ENCODE measurements at regions not wholly inside any gene's neighbourhood (a gene's known extent, or its start where the extent isn't known, plus 50 kb on each side); places are given as distances from the start of the nearest gene placed in this dataset.

DNA sequence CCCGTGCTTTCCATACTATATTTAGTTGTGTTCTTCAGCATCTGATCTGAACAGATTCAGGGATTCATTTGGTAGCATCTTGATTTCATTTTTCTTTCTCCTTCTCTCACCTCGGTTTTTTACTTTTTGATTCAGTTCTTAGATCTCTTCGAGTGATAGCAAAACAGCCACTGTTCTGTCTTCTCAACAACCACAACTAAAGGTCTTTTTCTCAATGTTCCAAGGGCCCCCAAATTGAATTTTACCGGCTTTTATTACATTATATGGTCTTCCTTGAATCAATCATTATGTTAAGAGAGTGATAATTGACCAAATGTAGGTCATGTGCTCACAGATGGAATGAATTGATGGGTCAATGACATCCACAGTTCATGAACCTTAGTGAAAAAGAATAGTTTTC lies 164.5 kb upstream of the LMNTD1 start:
- Histone ChIP-seq H3K9ac (ENCODE audit: low read length) (no peak overlapping the region), H3K27ac (ENCODE audit: low read length) (no peak overlapping the region), H3F3A (ENCODE audit: low read length, unreplicated experiment) (no peaks in the 10 kb centered on the region), H3K4me3 (ENCODE audit: low read length) (no peak overlapping the region), H4K20me1 (ENCODE audit: low read length) (no peaks in the 10 kb centered on the region), H3K36me3 (ENCODE audit: low read depth, low read length) (no peaks in the 10 kb centered on the region), H3K9me2 (replicated peaks; ENCODE audit: low read length) (no peaks in the 10 kb centered on the region), H3K79me2 (ENCODE audit: low read length) (no peaks in the 10 kb centered on the region), H3K9me3 (ENCODE audit: low read length) (no peaks in the 10 kb centered on the region), H3K4me2 (ENCODE audit: low read length) (no peak overlapping the region), H3K27me3 (ENCODE audit: low read length) (no peaks in the 10 kb centered on the region), H2AFZ (ENCODE audit: low read length) (no peak overlapping the region), H3K4me1 (ENCODE audit: insufficient read depth, low read length) (no peaks in the 10 kb centered on the region)
- TF ChIP-seq EZH2phosphoT487 (IDR thresholded peaks at IDR 0.05; ENCODE audit: borderline replicate concordance, low read length), result no peak
- no peak for TF ChIP-seq EZH2 (IDR thresholded peaks at IDR 0.05; ENCODE audit: low read length, unreplicated experiment)
- TF ChIP-seq, protein P1, sequence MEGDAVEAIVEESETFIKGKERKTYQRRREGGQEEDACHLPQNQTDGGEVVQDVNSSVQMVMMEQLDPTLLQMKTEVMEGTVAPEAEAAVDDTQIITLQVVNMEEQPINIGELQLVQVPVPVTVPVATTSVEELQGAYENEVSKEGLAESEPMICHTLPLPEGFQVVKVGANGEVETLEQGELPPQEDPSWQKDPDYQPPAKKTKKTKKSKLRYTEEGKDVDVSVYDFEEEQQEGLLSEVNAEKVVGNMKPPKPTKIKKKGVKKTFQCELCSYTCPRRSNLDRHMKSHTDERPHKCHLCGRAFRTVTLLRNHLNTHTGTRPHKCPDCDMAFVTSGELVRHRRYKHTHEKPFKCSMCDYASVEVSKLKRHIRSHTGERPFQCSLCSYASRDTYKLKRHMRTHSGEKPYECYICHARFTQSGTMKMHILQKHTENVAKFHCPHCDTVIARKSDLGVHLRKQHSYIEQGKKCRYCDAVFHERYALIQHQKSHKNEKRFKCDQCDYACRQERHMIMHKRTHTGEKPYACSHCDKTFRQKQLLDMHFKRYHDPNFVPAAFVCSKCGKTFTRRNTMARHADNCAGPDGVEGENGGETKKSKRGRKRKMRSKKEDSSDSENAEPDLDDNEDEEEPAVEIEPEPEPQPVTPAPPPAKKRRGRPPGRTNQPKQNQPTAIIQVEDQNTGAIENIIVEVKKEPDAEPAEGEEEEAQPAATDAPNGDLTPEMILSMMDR (conservative IDR thresholded peaks at IDR 0.05; ENCODE audit: low read depth, low read length), result no peak
- no TSS peak for BruUV-seq (replicated peaks)
- intact Hi-C loops (cut with micrococcal nuclease), result no loop called here
- ATAC-seq (no peak), DNase-seq (no peak)
- ChIA-PET CTCF (no interaction called here), POLR2A (ENCODE audit: unreplicated experiment) (no interaction called here)

DNA sequence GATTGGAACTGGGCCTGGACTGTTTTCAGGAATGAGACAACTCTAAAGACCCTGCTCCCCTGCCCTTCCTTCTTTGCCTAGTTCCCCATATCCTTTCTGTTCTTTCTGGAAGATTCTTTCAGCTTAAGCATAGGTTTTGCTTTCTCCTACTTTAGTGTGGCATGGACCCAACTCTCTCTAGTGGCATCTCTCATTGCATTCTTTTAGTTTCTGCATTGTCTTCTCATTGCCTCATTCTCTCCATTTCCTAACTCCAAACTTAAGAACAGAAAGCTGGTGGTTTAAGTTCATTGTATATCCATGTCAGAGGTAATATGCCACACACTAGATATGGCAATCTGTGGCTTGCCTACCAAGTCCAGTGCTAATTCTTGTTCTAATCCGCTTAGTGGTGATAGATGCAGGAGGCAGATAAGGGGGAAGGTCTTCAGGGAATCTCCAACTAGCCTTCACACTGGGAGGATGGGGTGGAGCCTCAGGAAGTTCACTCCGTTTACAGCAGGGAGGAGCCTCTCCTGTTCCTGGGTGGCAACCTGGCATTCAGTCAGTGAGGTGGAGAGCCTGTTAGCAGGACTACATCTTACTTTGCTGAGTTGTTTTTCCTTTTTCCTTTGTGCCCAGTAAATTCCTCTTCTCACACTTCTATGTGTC lies 165.1 kb upstream of the LMNTD1 start:
- intact Hi-C loops (cut with micrococcal nuclease), result no loop called here
- Histone ChIP-seq H3F3A (ENCODE audit: low read length, unreplicated experiment) (no peaks in the 10 kb centered on the region), H3K4me3 (ENCODE audit: low read length) (no peak overlapping the region), H3K9ac (ENCODE audit: low read length) (no peak overlapping the region), H3K9me3 (ENCODE audit: low read length) (no peaks in the 10 kb centered on the region), H3K27ac (ENCODE audit: low read length) (no peak overlapping the region), H2AFZ (ENCODE audit: low read length) (no peak overlapping the region), H3K4me2 (ENCODE audit: low read length) (no peak overlapping the region), H3K27me3 (ENCODE audit: low read length) (no peaks in the 10 kb centered on the region), H4K20me1 (ENCODE audit: low read length) (no peaks in the 10 kb centered on the region), H3K79me2 (ENCODE audit: low read length) (no peaks in the 10 kb centered on the region), H3K36me3 (ENCODE audit: low read depth, low read length) (no peaks in the 10 kb centered on the region), H3K9me2 (replicated peaks; ENCODE audit: low read length) (no peaks in the 10 kb centered on the region), H3K4me1 (ENCODE audit: insufficient read depth, low read length) (no peaks in the 10 kb centered on the region)
- no TSS peak for BruUV-seq (replicated peaks)
- DNase-seq (no peak), ATAC-seq (no peak)
- CTCF ChIA-PET, result no interaction called here
- TF ChIP-seq EZH2phosphoT487 (IDR thresholded peaks at IDR 0.05; ENCODE audit: borderline replicate concordance, low read length) (no peak), EZH2 (IDR thresholded peaks at IDR 0.05; ENCODE audit: low read length, unreplicated experiment) (no peak)
- TF ChIP-seq, protein P1 (conservative IDR thresholded peaks at IDR 0.05; ENCODE audit: low read depth, low read length), result no peak
- POLR2A ChIA-PET (ENCODE audit: unreplicated experiment), result no interaction called here

DNA sequence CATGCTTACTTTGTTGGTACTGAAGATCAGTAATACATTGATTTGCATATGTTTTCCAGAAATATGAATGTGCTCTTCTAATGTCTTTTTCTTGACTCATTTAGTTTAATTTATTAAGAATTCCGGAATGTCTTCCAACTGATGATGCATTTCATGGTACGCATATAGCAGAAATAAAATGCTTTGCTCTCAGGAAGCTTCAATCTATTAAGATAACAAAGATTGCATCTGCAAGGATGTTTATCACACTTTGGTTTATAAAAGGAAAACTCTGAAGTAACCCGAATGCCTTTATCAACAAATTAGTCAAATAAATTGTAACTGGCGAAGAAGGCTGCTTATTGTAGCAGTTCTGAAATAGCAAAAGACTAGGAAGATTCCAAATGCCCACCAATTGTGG lies 166.4 kb upstream of the LMNTD1 start:
- no TSS peak for BruUV-seq (replicated peaks)
- Histone ChIP-seq H3K79me2 (ENCODE audit: low read length) (no peaks in the 10 kb centered on the region), H3K4me1 (ENCODE audit: insufficient read depth, low read length) (no peaks in the 10 kb centered on the region), H3K36me3 (ENCODE audit: low read depth, low read length) (no peaks in the 10 kb centered on the region), H4K20me1 (ENCODE audit: low read length) (no peaks in the 10 kb centered on the region), H3K9me2 (replicated peaks; ENCODE audit: low read length) (no peaks in the 10 kb centered on the region), H3K4me2 (ENCODE audit: low read length) (no peak overlapping the region), H3K27ac (ENCODE audit: low read length) (no peak overlapping the region), H3F3A (ENCODE audit: low read length, unreplicated experiment) (no peaks in the 10 kb centered on the region), H3K27me3 (ENCODE audit: low read length) (no peaks in the 10 kb centered on the region), H3K9ac (ENCODE audit: low read length) (no peak overlapping the region), H2AFZ (ENCODE audit: low read length) (no peak overlapping the region), H3K9me3 (ENCODE audit: low read length) (no peaks in the 10 kb centered on the region), H3K4me3 (ENCODE audit: low read length) (no peak overlapping the region)
- ATAC-seq, result no peak
- TF ChIP-seq EZH2 (IDR thresholded peaks at IDR 0.05; ENCODE audit: low read length, unreplicated experiment), result no peak
- no peak for TF ChIP-seq EZH2phosphoT487 (IDR thresholded peaks at IDR 0.05; ENCODE audit: borderline replicate concordance, low read length)
- TF ChIP-seq, protein P1 (conservative IDR thresholded peaks at IDR 0.05; ENCODE audit: low read depth, low read length), result no peak
- intact Hi-C loops (cut with micrococcal nuclease), result no loop called here
- POLR2A ChIA-PET (ENCODE audit: unreplicated experiment), result no interaction called here
- DNase-seq, result no peak
- CTCF ChIA-PET, result no interaction called here
